Liver (tissue), 8 donors: ENCODE measurements at regions not wholly inside any gene's neighbourhood (a gene's known extent, or its start where the extent isn't known, plus 50 kb on each side); places are given as distances from the start of the nearest gene placed in this dataset.
A peak's percentile ranks its signal among the peaks of the same experiment; 100 is the strongest.

Experiments used
- DNase-seq: peaks from one replicate; pipeline ENCODE4 v3.0.0-alpha.2; 2017; ENCODE audit warnings: low spot score
- H3K27ac ChIP-seq, 2 donors: one replicate each; pipeline ENCODE4 v1.7.0; 2013; ENCODE audit warnings: inconsistent platforms in 2 of 2, low read length in 2 of 2, control low read depth in 1 of 2, low read depth in 1 of 2, mild to moderate bottlenecking in 1 of 2
- H3K27me3 ChIP-seq, 4 donors: one replicate each; pipeline versions ENCODE4 v1.6.1 to v1.7.0; 2013; ENCODE audit warnings: low read length in 3 of 4, inconsistent platforms in 1 of 4, mild to moderate bottlenecking in 1 of 4, moderate library complexity in 1 of 4; ENCODE audit not compliant: control insufficient read depth in 4 of 4, insufficient read depth in 4 of 4
- H3K36me3 ChIP-seq, 4 donors: one replicate each; pipeline versions ENCODE4 v1.6.1 to v1.7.0; 2013; ENCODE audit warnings: low read length in 3 of 4, mild to moderate bottlenecking in 3 of 4, low read depth in 1 of 4, moderate library complexity in 1 of 4; ENCODE audit not compliant: control insufficient read depth in 4 of 4, insufficient read depth in 3 of 4
- H3K4me1 ChIP-seq, 4 donors: one replicate each; pipeline versions ENCODE4 v1.6.1 to v1.7.0; 2013; ENCODE audit warnings: low read length in 3 of 4, mild to moderate bottlenecking in 3 of 4, moderate library complexity in 1 of 4; ENCODE audit not compliant: control insufficient read depth in 4 of 4, insufficient read depth in 4 of 4
- H3K4me3 ChIP-seq, 3 donors: one replicate each; pipeline versions ENCODE4 v1.6.1 to v1.7.0; 2013; ENCODE audit warnings: low read length in 3 of 3, control low read depth in 1 of 3, low read depth in 1 of 3, mild to moderate bottlenecking in 1 of 3
- H3K9ac ChIP-seq, 2 donors: one replicate each; pipeline ENCODE4 v1.7.0; 2013; ENCODE audit warnings: low read length in 2 of 2, mild to moderate bottlenecking in 2 of 2, moderate library complexity in 2 of 2, control low read depth in 1 of 2, low read depth in 1 of 2
- H3K9me3 ChIP-seq, 4 donors: one replicate each; pipeline versions ENCODE4 v1.6.1 to v1.7.0; 2013; ENCODE audit warnings: low read length in 3 of 4; ENCODE audit not compliant: control insufficient read depth in 4 of 4
- ATF3 ChIP-seq: IDR thresholded peaks from 2 replicates; pipeline ENCODE4 v1.6.1; 2016; ENCODE audit warnings: antibody characterized with exemption
- CTCF ChIP-seq: fragments of 150-350 bp; IDR thresholded peaks from 2 replicates; pipeline ENCODE4 v1.5.1; 2017; ENCODE audit warnings: improper control_type of control experiment, low read depth, low read length; ENCODE audit not compliant: missing input control
- FOXA1 ChIP-seq: IDR thresholded peaks from 2 replicates; pipeline ENCODE4 v1.6.1; 2016; ENCODE audit warnings: antibody characterized with exemption
- FOXA2 ChIP-seq: IDR thresholded peaks from 2 replicates; pipeline ENCODE4 v1.6.1; 2016; ENCODE audit warnings: antibody characterized with exemption
- GABPA ChIP-seq, 2 donors: IDR thresholded peaks in 1 of 2; conservative IDR thresholded peaks in 1 of 2; 2 replicates each; pipeline ENCODE4 v1.6.1; 2016; ENCODE audit warnings: antibody characterized with exemption in 2 of 2, mild to moderate bottlenecking in 1 of 2, moderate library complexity in 1 of 2
- HNF4A ChIP-seq, 2 donors: conservative IDR thresholded peaks; 2 replicates each; pipeline ENCODE4 v1.6.1; 2016; ENCODE audit warnings: antibody characterized with exemption in 2 of 2, mild to moderate bottlenecking in 2 of 2
- HNF4G ChIP-seq: IDR thresholded peaks from 2 replicates; pipeline ENCODE4 v1.6.1; 2016; ENCODE audit warnings: antibody characterized with exemption
- JUND ChIP-seq, 2 donors: IDR thresholded peaks; 2 replicates each; pipeline ENCODE4 v1.6.1; 2016; ENCODE audit warnings: antibody characterized with exemption in 2 of 2
- MAX ChIP-seq: IDR thresholded peaks from 2 replicates; pipeline ENCODE4 v1.6.1; 2016; ENCODE audit warnings: antibody characterized with exemption
- NR2F2 ChIP-seq: IDR thresholded peaks from 2 replicates; pipeline ENCODE4 v1.6.1; 2016; ENCODE audit warnings: antibody characterized with exemption
- RAD21 ChIP-seq, 2 donors: IDR thresholded peaks; 2 replicates each; pipeline ENCODE4 v1.6.1; 2016; ENCODE audit warnings: antibody characterized with exemption in 2 of 2, mild to moderate bottlenecking in 2 of 2
- RXRA ChIP-seq, 2 donors: IDR thresholded peaks; 2 replicates each; pipeline ENCODE4 v1.6.1; 2017 to 2018; ENCODE audit warnings: antibody characterized with exemption in 2 of 2, mild to moderate bottlenecking in 1 of 2
- SP1 ChIP-seq: IDR thresholded peaks from 2 replicates; pipeline ENCODE4 v1.6.1; 2018; ENCODE audit warnings: antibody characterized with exemption, mild to moderate bottlenecking
- TAF1 ChIP-seq: conservative IDR thresholded peaks from 2 replicates; pipeline ENCODE4 v1.6.1; 2016; ENCODE audit warnings: antibody characterized with exemption, mild to moderate bottlenecking
- YY1 ChIP-seq: IDR thresholded peaks from 2 replicates; pipeline ENCODE4 v1.6.1; 2016; ENCODE audit warnings: antibody characterized with exemption, mild to moderate bottlenecking
- ZBTB33 ChIP-seq: IDR thresholded peaks from 2 replicates; pipeline ENCODE4 v1.6.1; 2016; ENCODE audit warnings: antibody characterized with exemption
- WGBS: extraction: QIAGEN DNeasy Blood & Tissue Kit; methylation state at CpG from one replicate; pipeline ENCODE4 v1.1.7; 2013; 5-methylcytosine and 5-hydroxymethylcytosine counted together
- donor health status: healthy.
- donor health status: healthy.
- donor health status: healthy.
- donor health status: healthy.
- donor health status: healthy.

- Histone ChIP-seq H3K9me3 (no peaks in the 10 kb centered on the region), H3K27ac (no peak overlapping the region), H3K36me3 (no peaks in the 10 kb centered on the region), H3K27me3 (no peaks in the 10 kb centered on the region), H3K4me3 (no peak overlapping the region), H3K9ac (no peak overlapping the region), H3K4me1 (peaks cover 0 to 5% (median 1%) of the 10 kb centered on the region in 4 donors)
- DNase-seq: no peak
- TF ChIP-seq FOXA2: no peak
- TF ChIP-seq HNF4A (conservative IDR thresholded peaks at IDR 0.05): peak; percentile 31 to 36
- peak in 1 of 2 donors; percentile 9 for TF ChIP-seq RAD21 (IDR thresholded peaks at IDR 0.05)
- peak; percentile 79 for TF ChIP-seq ATF3
- TF ChIP-seq FOXA1: no peak
- 30% methylated on average over 4 of the region's 4 CpGs for WGBS
Observed at GRCh38 chr1:93016171-93016570, 54.9 kb upstream of the DIPK1A start.

GRCh38 chr1:93021539-93022134 lies 57.4 kb upstream of the MTF2 start:
- Histone ChIP-seq H3K4me3 (no peak overlapping the region), H3K4me1 (peaks cover 0 to 5% (median 0%) of the 10 kb centered on the region in 4 donors), H3K9me3 (no peaks in the 10 kb centered on the region), H3K27me3 (no peaks in the 10 kb centered on the region), H3K27ac (no peak overlapping the region), H3K36me3 (no peaks in the 10 kb centered on the region), H3K9ac (no peak overlapping the region)
- TF ChIP-seq RAD21 (IDR thresholded peaks at IDR 0.05): peak; percentile 92 to 94
- TF ChIP-seq SP1: peak; percentile 20
- no peak for TF ChIP-seq TAF1
- TF ChIP-seq YY1: no peak
- TF ChIP-seq FOXA2: no peak
- peak; percentile 14 to 32 for TF ChIP-seq HNF4A (conservative IDR thresholded peaks at IDR 0.05)
- no peak for TF ChIP-seq HNF4G
- TF ChIP-seq FOXA1: no peak
- no peak for TF ChIP-seq RXRA (IDR thresholded peaks at IDR 0.05)
- no peak for TF ChIP-seq GABPA (IDR thresholded peaks at IDR 0.05 in 1 of 2, conservative IDR thresholded peaks at IDR 0.05 in 1 of 2)
- TF ChIP-seq JUND (IDR thresholded peaks at IDR 0.05): no peak
- TF ChIP-seq MAX: no peak
- TF ChIP-seq ZBTB33: no peak
- peak; percentile 89 for TF ChIP-seq CTCF
- no peak for TF ChIP-seq NR2F2
- 2% methylated on average over 4 of the region's 4 CpGs for WGBS
- DNase-seq: no peak
